ENCODE measurements at regions not wholly inside any gene's neighbourhood (a gene's known extent, or its start where the extent isn't known, plus 50 kb on each side); places are given as distances from the start of the nearest gene placed in this dataset.

DNA sequence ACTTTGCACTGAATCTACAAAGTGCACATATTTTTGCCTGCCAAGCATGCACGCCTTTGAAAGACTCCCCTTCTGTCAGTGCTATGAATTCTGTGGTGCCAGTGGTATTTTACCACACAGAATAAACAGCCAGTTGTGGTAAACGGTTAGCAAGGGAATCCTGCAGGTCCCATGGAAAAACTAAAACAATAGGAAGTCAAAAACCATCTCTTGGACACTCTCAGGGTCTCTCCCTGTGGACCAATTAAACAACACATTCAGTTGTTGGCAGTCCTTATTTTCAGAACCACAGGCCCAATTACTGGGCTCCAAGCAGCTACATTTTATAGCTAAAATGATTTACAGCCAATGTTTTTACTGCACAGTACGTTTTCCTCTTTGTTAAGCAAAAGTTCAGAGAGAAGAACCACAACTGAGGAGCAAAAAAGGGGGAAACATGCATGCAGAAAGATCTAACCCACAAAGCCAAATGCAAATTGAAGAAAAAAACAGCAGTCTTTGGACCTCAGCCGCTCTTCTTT is 116.9 kb downstream of the KCTD12 start:
- TF ChIP-seq POLR2A (IDR thresholded peaks at IDR 0.05), result no peak
- TF ChIP-seq, protein P1, sequence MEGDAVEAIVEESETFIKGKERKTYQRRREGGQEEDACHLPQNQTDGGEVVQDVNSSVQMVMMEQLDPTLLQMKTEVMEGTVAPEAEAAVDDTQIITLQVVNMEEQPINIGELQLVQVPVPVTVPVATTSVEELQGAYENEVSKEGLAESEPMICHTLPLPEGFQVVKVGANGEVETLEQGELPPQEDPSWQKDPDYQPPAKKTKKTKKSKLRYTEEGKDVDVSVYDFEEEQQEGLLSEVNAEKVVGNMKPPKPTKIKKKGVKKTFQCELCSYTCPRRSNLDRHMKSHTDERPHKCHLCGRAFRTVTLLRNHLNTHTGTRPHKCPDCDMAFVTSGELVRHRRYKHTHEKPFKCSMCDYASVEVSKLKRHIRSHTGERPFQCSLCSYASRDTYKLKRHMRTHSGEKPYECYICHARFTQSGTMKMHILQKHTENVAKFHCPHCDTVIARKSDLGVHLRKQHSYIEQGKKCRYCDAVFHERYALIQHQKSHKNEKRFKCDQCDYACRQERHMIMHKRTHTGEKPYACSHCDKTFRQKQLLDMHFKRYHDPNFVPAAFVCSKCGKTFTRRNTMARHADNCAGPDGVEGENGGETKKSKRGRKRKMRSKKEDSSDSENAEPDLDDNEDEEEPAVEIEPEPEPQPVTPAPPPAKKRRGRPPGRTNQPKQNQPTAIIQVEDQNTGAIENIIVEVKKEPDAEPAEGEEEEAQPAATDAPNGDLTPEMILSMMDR (IDR thresholded peaks at IDR 0.05), result no peak
- no peak overlapping the region for H3K27ac ChIP-seq
- DNase-seq, result no peak

DNA sequence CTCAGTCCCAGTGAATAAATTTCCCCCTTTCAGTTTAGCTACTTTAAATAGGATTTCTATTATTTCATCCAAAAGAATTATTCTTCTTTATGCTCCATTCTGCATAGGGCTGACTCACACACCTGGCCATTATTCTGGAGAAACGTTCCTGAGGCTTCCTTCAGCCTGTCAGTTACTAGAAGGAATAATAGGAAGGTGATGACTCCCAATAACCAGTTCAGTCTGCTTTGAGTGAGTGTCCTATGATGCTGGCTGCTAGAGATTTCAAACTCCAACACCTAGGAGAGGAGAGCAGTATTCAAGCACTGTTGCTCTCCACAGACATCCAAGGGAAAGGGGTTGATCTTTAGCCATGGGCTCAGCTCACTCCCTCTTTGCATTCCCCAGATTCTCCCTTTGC is 117.8 kb downstream of the KCTD12 start:
- no peak for TF ChIP-seq POLR2A (IDR thresholded peaks at IDR 0.05)
- TF ChIP-seq, protein P1 (IDR thresholded peaks at IDR 0.05), result no peak
- H3K4me1 ChIP-seq, result no peaks in the 10 kb centered on the region
- H3K4me3 ChIP-seq, result no peak overlapping the region
- no peaks in the 10 kb centered on the region for H3K36me3 ChIP-seq
- no peaks in the 10 kb centered on the region for H3K9me3 ChIP-seq
- no peaks in the 10 kb centered on the region for H3K27me3 ChIP-seq
- DNase-seq, result no peak
- no peak overlapping the region for H3K27ac ChIP-seq

More for the DNA sequence above, 116.9 kb downstream of the KCTD12 start:
- Histone ChIP-seq H3K4me3 (no peak overlapping the region), H3K9me3 (no peaks in the 10 kb centered on the region), H3K27me3 (no peaks in the 10 kb centered on the region), H3K36me3 (no peaks in the 10 kb centered on the region), H3K4me1 (no peaks in the 10 kb centered on the region)

DNA sequence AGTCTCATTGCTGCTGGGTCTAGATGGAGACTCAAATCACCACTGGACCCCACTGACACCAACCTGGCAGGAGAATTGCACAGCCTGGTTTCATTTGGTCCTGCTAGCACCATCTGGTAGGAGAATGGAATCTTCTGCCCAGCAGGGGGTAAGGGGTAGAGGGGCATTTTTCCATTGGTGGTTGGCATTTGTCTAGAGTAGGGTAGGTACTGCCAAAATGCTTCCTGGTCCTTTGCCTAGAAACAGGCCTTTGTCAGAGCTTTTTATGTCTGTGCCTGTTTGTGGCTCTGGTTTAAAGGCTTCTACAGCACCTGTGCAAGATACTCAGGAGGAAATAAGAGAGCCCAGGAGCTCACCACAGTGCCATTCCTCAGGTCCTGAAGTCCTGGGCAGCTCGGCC is 121.3 kb downstream of the KCTD12 start:
- H3K4me1 ChIP-seq, result no peaks in the 10 kb centered on the region
- H3K27me3 ChIP-seq, result no peaks in the 10 kb centered on the region
- H3K9me3 ChIP-seq, result no peaks in the 10 kb centered on the region

DNA sequence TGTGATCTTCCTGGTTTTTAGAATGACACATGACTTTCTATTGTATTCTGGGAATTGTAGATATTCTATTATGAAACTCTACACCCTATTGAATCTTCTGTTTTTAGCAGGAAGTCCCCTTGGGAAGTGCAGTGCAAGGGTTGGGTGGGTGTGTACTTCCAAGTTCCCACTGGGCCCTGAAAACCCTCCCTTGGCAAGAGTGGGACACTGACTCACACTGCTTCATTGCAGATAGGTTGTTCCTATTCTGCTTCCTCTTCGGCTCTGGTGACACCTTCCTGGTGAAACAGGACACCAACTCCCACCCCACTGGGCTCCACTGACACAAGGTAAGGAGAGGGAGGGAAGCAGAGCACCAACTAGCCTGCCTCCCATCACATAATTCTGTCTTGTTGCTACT is 121.8 kb downstream of the KCTD12 start:
- Histone ChIP-seq H3K27ac (peak overlapping the region in 1 of 4 donors; percentile 17), H3K4me3 (no peak overlapping the region), H3K9me3 (no peaks in the 10 kb centered on the region), H3K36me3 (no peaks in the 10 kb centered on the region), H3K4me1 (no peaks in the 10 kb centered on the region), H3K27me3 (no peaks in the 10 kb centered on the region)
- peak in 1 of 3 donors; percentile 53 for DNase-seq
- TF ChIP-seq, protein P1 (IDR thresholded peaks at IDR 0.05), result no peak
- no peak for TF ChIP-seq POLR2A (IDR thresholded peaks at IDR 0.05)

More for the DNA sequence above, 121.3 kb downstream of the KCTD12 start:
- no peak for DNase-seq
- no peaks in the 10 kb centered on the region for H3K36me3 ChIP-seq
- H3K4me3 ChIP-seq, result no peak overlapping the region
- TF ChIP-seq, protein P1 (IDR thresholded peaks at IDR 0.05), result no peak
- TF ChIP-seq POLR2A (IDR thresholded peaks at IDR 0.05), result no peak
- peak overlapping the region in 1 of 4 donors; percentile 17 for H3K27ac ChIP-seq

DNA sequence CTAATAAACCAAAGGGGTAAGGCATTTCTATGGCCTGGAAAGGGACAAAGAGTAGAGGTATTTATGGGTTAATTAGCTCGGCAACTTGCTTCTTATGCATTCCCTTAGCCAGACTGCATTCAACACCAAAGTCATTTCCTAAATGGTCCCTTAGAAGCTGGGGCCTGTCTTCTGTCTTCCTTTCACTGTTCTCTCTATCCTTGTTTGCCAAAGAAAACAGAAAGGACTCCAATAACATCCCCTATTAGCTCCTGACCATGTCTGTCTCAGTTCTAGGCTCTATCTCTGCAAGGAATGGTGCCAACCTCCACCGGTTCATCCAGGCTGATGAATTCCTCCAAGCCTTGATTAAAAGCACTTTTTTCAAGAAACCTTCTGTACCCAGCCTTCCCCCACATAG is 123.5 kb downstream of the KCTD12 start:
- Histone ChIP-seq H3K4me3 (no peak overlapping the region), H3K9me3 (no peaks in the 10 kb centered on the region), H3K4me1 (no peaks in the 10 kb centered on the region), H3K36me3 (no peaks in the 10 kb centered on the region), H3K27ac (no peak overlapping the region), H3K27me3 (no peaks in the 10 kb centered on the region)
- TF ChIP-seq, protein P1 (IDR thresholded peaks at IDR 0.05), result no peak
- TF ChIP-seq POLR2A (IDR thresholded peaks at IDR 0.05), result no peak
- no peak for DNase-seq

DNA sequence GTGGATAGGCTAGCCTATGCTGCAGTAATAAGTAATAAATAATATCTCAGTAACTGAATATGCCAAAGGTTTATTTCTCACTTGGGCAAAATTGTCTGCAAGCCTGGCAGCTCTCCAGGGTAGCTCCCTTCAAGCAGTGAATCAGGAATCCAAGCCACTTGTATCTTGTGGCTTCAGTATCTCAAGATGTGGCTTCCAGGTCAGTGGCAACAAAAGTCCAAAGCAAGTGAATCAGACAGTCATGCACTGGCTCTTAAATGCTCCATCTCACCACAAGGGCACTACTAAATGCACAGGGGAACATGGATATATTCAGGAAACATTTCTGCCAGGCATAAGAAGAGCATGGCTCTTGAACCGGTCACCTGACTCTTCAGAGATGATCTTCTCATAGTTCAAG is 126.3 kb downstream of the KCTD12 start:
- Histone ChIP-seq H3K27ac (no peak overlapping the region), H3K9me3 (no peaks in the 10 kb centered on the region), H3K4me3 (no peak overlapping the region), H3K4me1 (no peaks in the 10 kb centered on the region), H3K27me3 (no peaks in the 10 kb centered on the region), H3K36me3 (no peaks in the 10 kb centered on the region)
- TF ChIP-seq, protein P1 (IDR thresholded peaks at IDR 0.05), result no peak
- TF ChIP-seq POLR2A (IDR thresholded peaks at IDR 0.05), result no peak
- no peak for DNase-seq

All from Peyer's patch (tissue), 4 donors.